DMS79 treated with DMSO at 0.1 percent for 48 hours (cell line): ENCODE measurements at regions not wholly inside any gene's neighbourhood (a gene's known extent, or its start where the extent isn't known, plus 50 kb on each side); places are given as distances from the start of the nearest gene placed in this dataset.
"Not testable (repeated sequence)": the region's sequence is repeated elsewhere in the genome, so short reads cannot be mapped to it uniquely, and the experiment has no call there.

Experiments
- DNase-seq: peaks from one replicate; lab custom pipeline; 2025; lab: John Stamatoyannopoulos, UW

DNA sequence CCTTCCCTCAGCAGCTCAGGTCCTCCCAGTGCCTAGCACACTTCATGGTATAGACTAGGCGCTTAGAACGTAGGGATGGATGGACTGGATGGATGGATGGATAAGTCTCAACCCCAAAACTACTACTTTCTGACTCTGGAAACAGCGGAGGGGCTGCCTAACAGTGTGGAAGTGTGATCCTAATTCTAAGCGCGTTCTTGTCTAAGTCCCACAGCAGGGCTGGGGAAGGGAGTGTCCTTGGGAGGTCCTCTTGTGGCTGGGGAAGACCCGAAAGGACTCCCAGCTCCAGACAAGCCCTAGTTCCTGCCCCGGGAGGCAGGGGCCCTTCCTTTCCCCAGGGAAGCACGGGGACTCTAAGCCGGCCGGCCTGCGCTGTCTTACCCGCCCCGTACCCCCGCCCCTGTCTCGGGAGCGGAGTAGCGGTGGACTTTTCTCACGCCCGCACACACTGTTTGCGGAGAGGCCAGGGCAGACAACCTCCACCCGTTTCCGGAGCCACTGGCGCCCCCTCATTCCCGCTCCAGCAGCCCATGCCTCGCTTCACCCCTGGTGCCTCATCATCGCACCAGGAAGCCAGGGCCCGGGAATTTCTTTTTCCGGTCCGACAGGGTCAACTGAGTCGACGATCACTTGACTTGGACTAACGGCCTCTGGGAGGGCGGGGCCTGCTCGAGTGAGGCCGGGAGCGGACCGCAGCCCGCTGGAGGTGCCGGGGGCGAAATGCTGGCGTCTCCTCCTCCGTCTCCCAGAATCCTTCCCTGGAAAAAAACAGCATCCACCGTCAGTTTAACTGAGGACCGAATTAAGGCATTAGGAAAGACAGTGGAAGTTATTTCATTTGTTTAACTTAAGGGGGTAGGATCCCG is 133.3 kb downstream of the TBC1D2B start:
- peak; percentile 30 for DNase-seq

DNA sequence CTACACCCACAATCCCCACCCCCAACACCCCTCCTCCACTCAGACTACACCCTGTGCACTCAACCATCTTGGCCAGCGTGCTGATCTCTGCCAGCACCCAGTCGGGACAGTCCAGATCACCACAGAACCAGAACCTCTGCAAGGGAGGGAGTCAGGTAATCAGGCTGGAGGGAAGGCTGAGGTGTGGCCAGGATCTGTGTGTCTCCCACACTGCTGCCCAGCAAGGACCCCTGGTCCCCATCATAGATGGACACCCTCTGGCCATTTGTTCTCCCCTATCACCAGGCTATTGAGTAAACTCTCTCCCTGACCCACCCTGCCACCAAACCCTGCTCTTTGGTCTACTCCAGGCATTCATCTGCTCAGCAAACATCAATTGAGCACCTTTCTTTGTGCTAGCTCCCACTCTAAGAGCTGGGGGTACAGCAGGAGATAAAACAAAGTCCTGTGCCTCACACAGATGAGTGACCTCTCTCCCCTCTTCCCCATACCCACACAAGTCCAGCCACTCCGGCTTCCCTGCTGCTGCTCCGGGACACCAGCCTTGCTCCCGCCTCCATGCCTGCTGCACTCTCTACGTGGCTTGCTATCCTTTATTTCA is 134.8 kb downstream of the TBC1D2B start:
- no peak for DNase-seq

DNA sequence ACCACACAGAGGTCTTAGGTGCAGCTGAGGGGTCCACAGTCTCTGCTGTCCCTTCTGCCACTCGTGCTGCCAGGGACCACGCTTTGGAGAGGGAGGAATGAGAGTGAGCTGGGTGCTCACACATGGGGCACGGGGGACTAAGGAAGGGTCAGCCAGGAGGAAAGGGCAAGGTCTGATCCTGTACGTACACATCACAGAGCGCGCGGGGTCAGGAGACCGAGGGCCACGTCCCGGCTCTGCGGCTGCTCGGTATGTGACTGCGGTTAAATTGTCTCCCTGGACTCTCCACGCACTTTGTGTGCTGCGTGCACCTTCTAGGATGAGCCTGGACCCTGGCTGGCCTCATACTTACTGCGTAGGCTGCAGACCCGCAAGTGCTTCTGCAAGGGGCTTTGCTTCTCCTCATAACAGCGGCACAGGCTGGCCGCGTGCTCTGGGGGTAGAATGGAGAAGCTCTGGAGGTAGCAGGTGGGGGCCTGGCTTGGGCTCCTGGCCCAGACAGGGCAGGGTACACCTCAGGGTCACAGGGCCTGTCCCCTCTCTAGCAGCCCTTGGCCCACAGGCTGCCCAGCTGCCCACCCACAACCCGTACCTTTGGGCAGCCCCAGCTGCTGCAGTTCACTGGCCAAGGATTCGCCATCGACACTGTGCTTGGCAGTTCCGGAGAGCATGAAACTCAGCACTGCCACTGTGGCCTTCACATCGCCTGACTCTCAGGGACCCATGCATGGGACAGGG is 136.3 kb downstream of the TBC1D2B start:
- DNase-seq: not testable (repeated sequence)

DNA sequence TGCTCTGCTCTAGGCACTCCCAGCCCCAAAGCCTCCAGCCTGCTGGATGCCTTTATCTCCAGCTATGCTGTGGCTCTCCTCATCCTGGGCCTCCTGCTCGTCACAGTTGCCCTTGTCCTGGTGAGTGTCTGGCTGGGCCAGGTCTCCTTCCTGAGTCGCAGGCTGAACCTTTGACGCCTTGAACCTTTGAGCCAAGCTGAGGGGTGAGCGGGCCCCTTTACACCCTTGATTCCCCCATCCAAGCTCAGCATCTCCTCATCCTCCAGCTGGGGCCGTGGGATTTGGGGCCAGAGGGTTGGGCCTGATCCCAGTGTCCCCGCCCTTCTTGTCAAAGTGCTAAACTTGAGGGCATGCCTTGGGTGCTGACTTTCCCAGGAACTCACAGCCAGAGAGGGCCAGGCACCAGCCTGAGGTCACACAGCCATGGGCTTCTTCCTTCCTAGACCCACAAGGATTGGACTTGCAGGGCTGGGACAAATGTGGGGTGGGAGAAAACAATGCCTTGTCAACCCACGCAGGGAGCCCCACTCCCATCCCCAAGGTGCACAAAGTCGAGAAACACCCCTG is 137.0 kb downstream of the TBC1D2B start:
- no peak for DNase-seq

DNA sequence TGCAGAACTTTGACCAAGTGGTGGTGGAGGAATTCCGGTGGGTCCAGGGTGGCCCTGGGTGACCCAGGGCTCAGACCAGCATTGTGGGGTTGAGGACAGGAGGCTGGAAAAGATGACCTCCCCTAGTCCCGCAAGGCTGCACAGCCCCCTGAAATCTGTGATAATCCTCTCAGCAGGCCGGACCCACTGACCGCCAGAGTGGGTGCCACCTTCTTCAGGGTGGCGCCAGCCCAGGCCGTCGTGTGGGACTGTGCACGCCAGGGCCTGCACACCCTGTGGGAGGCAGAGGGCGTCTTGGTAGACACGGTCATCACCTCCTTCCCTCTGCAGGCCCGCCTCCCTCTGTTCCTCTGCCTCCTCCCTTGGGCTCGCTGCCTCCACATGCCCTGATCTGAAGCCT is 137.7 kb downstream of the TBC1D2B start:
- no peak for DNase-seq

DNA sequence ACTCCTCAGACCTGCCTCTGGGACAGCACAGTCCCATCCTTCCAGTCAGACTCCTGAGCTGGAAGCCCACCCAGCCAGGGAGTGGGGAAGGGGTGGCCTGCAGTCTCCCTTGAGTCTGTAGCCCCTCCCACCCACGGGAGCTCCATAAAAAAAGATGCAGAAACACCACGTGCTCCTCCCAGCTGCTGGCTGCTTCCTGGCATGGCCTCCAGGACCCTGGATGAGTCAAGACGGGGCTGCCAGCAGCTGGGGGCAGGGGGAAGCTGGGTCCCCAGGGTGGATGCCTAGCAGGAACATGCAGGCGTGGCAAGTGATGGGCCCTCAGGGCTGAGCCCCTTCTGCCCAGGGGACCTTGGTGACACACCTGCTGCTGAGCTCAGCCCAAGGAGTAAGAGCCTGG is 138.5 kb downstream of the TBC1D2B start:
- not testable (repeated sequence) for DNase-seq

DNA sequence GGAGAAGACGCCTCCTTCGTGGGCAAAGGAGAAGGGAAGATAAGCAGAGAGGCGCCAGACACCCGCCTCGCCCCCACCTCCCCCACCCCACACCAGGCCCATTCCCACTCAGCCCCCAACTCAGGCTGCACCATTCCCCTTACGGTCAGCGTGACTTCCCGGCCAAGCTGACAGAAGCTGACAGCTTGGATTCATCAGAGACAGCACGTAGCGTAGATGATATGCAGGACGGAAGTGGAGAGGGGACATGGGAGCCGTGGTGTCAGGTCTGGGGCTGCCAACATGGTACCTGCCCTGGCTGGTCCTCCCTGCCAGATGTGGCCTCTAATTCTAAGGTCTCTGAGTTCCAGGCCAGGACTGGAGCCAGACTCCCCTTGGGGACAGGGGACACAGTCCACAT is 139.0 kb downstream of the TBC1D2B start:
- DNase-seq: not testable (repeated sequence)

DNA sequence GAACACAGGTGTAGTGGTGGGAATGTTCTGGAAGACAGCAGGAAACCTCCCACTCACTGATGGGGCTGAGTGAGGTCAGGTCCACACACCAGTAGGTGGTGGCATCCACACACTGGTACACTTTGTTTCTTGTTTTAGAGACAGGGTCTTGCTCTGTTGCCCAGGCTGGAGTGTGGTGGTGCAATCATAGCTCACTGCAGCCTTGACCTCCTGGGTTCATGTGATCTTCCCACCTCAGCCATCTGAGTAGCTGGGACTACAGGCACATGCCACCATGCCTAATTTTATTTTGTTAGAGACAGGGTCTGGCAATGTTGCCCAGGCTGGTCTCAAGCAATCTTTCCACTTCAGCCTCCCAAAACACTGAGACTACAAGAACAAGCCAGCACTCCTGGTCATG is 140.9 kb downstream of the TBC1D2B start:
- not testable (repeated sequence) for DNase-seq

DNA sequence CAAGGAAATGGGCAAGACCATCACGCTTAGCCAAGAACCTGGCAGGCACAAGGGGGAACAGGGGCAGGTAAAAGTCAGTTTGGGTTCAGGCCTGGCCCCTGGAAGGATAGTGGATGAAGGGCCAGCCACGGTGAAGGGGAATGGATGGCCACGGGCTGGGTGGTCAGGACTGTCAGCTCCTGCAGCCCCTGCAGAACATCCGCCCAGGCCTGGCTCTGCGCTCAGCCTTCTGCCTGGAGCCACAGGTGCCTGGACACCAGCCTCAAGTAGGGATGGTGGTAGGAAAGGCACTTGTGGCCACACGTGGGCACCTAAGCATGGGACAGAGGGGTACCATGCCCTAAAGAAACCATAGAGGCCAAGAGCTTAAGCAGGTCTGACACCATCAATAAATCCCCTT is 143.0 kb downstream of the TBC1D2B start:
- DNase-seq: not testable (repeated sequence)

DNA sequence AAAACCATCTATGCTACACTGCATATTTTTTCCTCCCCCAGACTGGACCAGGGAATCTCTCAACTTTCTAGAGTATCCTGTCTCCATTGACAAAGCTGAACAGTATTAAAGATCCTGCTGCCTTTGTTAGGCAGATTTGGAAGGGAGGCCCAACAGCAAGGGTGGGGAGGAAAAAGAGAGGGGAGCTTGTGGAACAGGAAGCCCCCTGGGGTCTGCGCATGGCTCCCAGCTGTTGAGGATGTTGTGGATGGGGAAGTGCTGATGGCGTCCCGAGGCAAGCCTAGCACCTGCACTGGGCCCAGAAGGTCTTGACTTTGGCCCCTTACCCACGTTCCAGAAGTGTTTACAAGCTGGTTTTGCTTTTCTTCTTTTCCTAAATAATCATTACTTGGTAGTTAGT is 146.6 kb downstream of the TBC1D2B start:
- DNase-seq: not testable (repeated sequence)

DNA sequence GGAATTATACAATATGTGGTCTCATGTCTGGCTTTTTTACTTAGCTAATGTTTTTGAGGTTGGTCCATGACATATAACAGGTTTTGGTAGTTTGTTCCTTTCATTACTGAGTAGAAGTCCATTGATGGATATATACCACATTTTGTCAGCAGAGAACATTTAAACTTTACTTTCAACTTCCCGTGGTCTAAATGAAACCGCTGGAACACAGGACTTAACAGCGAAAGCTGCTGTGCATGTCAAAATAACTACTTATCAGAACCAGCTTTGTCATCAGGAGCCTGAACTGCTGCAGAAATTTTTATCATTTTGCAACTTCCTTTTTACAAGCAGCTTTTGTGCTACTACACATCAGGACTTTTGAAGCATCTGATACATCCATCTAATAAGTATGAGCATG is 147.0 kb downstream of the TBC1D2B start:
- not testable (repeated sequence) for DNase-seq

DNA sequence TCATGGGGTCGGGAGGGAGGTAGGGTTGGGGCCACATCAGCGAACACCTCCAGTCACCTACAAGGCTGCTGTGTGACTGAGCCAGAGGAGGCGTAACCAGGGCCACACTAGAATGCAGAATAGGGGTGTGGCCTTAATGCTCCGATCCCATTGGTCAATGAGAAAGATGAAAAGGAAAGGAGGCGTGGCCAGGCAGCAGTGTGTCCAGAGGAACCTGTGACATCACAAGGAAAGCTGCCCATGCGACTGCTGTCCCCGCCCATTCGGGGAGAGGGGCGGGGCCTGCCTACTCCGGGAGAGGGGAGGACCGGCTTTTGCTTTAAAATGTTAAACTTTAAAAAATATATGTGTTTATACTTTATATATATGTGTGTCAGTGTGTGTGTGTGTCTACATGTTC is 150.7 kb downstream of the TBC1D2B start:
- DNase-seq: not testable (repeated sequence)

DNA sequence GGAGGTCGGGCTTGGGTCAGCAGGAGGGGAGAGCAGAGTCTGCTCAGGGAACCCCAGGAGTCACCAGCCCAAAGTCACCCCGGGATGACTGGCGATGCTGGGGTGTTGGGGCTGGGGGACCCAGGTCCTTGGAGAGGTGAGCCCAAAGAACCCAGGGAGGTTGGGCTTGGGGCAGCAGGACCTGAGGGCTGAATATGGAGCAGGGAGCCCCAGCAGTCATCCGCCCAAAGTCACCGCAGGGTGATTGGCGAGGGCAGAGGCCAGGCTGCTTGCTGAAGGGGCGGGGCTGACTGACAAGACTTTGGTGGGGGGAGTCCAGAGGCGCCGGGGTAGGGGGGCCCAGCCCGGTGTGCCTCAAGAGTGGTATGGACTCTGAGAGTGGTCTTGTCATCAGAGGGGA is 151.2 kb downstream of the TBC1D2B start:
- not testable (repeated sequence) for DNase-seq

DNA sequence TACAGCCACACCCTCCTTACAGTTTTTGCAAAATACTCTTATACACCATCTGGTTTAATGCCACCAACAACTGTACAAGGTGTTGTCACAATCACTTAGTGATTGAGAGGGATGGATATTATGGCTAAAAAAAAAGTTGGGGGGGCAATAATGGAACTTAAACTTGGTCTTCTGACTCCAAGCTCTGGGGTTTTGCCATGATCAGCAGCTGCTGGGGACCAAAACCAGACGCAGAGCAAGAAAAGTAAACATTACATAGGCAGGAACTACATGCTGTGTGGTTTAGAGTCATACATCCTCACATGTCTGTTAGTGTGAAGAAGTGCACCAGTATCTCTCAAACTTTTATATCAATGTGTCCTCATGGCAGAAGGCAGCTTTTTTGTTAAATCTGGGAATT is 152.4 kb downstream of the TBC1D2B start:
- DNase-seq: not testable (repeated sequence)

DNA sequence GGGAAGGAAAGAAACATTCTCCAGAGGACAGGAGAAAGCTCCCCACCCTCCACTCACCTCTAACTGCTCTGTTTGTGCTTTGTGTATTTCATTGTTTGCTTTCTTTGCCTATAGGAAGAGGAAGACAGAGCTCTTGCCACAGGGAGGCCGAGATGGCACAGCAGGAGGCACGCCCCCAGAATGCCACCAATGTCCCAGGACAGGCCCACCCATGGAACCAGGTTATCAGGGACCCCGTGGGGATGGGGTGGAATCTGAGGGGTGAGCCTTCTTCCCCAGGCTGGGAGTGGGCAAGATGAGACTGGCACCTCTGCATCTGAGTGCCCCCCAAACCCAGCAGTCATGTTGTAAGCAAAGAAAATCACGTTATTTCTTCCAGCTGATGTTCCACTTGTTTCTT is 155.8 kb downstream of the TBC1D2B start:
- no peak for DNase-seq

DNA sequence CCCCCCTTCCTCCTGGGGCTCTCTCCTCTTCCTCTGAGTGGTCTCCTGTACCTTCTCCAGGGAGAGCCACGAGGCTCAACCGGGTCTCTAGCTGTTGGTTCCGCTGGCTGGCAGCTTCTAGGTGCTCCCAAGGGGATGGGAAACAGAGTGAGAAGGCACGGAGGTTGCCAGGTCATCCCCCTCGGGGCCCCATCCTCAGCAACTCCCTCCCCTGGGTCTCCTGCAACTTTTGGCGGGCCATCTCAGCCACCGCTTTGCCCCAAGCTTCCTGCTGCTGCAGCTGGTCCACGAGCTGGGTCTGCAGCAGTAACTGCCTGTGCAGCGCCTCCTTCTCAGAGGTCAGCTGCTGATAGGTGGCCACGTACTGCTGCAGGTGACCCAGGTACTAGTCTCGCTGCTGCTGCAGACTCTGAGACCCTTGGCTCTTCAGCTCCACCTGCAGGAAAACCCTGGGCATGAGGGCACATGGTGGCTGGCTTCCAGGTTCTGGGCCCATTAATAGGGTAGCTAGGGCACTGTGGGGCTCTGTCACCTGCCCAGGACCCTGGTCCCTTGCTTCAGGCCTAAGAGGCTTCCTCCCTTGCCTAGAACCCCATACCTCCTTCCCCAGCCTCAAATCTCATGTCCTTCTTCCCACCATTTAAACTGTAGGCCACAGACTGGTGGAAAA is 160.4 kb downstream of the TBC1D2B start:
- not testable (repeated sequence) for DNase-seq

DNA sequence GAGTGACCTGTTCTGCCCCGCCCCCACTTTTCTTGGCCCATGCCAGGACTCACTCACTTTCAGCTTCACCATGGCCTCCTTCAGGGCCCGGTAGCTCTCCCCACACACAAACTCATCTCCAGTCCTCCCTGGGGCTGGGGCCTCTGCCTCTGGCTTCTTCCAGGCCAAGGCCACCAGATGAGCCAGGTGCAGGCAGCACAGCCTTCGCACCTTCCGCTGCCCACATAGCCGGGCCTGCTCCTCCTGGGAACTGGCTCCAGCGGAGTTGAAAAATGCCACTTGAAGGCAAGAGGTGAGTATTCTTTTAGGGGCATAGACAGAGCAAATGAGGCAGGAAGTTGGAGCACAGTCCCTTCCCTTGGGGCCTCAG is 161.6 kb downstream of the TBC1D2B start:
- DNase-seq: not testable (repeated sequence)

DNA sequence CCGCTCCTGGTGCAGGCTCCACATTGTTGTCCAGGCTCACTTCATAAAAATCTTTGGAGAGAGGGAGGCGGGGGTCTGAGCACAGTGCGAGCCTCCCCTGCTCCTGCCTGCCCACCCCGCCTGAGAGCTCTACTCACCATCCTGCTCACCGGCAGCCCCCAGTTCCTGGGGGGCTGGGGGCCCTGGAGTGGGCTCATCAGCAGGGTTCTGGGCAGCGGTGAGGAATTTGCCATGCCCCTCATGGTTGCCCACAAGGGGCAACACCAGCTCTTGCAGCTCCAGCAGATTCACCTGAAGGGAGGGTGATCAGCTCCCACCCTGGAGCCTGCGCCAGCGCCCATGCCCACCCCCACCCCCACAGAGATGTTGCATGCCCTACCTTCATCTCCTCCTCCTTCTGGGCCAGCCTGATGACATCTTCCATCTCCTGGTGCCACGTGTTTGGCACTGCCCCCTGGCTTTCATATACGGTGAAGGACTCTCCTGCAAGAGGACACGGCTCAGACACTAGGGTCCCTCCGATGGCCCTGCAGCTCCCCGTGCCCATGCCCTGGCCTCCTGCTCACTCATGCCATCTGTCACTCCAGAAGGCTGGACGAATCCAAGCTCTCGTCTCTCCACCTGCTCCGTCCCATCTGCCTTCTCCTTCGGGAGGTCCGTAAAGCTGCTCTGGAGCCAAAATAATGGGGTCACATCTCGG is 162.1 kb downstream of the TBC1D2B start:
- DNase-seq: no peak

DNA sequence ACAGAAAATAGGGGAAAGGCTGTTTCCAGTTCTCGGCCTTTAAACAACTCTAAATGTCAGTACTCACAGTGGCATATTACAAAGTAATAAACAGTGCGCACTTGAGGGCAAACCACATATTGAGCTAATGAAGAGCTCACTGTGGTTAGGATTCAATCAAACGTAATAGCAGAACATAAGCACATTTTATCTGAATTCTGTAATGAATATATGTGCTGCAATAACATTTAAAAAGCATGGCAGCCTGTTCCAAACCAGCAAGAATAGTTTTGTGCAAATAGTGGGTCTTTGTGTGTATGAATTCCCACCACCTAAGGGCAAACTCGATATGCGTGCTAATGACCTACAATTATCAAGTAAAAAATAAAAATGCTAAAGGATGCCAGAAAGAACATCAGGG is 163.0 kb downstream of the TBC1D2B start:
- DNase-seq: not testable (repeated sequence)

DNA sequence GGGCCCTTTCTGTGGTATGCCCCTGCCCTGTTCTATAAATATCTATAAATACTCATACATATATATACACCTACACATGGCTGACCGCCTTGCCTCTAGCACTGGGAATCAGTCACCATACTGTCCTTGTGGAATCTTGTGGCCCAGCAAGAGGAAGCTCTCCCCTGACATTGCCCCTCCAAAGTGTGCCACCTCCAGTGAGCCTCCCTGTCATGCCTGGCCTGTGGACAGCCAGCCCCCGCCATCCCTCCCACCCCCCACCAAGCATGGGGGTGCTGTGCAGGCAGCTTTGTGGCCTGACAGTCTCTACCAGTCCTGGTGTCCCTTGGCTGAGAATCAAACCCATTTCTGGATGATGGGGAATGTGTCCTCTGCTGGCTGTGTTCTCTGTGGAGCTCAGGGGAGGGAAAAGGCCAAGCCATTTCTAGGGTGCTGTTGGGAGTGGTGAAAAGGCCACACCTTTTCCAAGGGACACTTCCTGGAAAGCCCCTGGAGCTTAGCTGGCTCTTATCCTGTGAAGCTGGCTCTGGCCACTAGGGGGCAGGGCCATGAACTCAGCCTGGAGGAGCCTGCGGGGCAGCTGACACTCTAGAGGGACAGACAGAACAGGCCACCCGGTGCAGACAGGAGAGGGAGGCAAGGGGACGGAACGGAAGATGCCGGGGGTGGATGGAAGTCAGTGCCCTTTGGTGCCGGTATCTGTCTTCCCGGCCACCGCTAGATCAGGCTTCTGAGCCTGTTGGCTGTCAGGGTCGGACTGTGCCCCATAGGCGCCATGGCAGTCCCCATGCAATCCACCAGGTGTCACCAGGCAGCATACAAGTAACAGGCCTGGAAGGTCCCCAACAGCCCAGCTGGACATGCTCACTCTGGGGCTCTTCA is 167.2 kb downstream of the TBC1D2B start:
- not testable (repeated sequence) for DNase-seq
